Astrocyte of the spinal cord (primary cell): ENCODE measurements at regions not wholly inside any gene's neighbourhood (a gene's known extent, or its start where the extent isn't known, plus 50 kb on each side); places are given as distances from the start of the nearest gene placed in this dataset.

Source experiments
- DNase-seq: peaks from one replicate; pipeline ENCODE4 v3.0.0; 2011; ENCODE audit warnings: low read depth, low spot score
- H3K4me3 ChIP-seq: 2 replicates; pipeline ENCODE4 v1.5.1; 2011; ENCODE audit warnings: low read depth, mild to moderate bottlenecking, low read length, moderate library complexity
- in situ Hi-C: cut with HindIII; loops from 2 replicates; pipeline ENCODE4 v1.10.0; 2017; ENCODE audit warnings: low sequenced_read_pairs
- TF ChIP-seq, protein P1 (sequence below): IDR thresholded peaks from 2 replicates; pipeline ENCODE4 v1.5.1; 2012; ENCODE audit warnings: low read depth, mild to moderate bottlenecking, low read length, inconsistent platforms

DNA sequence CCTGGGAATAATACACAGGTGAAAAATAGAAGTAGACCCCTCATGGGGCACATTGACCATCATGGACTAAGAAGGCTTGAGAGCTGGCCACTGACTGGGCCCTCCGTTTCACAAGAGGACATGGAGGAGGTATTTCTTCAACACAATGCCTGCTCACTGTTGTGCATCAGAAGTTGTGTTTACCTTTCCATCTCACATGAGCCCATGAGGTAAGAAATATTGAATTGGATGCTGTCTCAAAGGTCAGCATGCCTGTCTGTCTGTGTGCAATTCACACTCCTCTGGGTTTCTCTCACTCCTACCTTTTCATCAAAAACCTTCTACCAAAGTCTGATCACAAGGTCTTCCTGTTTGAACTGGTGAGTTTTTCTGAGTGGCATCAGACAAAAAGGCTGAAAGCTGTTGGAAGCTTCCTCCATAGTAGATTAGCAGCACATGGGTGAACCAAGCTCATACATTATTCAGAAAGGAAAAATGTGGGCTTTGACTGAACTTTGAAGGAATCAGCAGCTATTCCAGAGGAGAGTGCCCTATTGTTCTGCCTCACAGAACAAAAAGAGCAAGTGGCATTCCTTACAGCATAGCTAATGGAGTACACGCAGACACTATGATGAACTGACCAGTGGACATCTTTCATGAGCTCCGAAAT is 143.2 kb upstream of the RND3 start:
- in situ Hi-C loops = no loop called here
- TF ChIP-seq, protein P1, sequence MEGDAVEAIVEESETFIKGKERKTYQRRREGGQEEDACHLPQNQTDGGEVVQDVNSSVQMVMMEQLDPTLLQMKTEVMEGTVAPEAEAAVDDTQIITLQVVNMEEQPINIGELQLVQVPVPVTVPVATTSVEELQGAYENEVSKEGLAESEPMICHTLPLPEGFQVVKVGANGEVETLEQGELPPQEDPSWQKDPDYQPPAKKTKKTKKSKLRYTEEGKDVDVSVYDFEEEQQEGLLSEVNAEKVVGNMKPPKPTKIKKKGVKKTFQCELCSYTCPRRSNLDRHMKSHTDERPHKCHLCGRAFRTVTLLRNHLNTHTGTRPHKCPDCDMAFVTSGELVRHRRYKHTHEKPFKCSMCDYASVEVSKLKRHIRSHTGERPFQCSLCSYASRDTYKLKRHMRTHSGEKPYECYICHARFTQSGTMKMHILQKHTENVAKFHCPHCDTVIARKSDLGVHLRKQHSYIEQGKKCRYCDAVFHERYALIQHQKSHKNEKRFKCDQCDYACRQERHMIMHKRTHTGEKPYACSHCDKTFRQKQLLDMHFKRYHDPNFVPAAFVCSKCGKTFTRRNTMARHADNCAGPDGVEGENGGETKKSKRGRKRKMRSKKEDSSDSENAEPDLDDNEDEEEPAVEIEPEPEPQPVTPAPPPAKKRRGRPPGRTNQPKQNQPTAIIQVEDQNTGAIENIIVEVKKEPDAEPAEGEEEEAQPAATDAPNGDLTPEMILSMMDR = no peak
- no peak overlapping the region for H3K4me3 ChIP-seq
- peak; percentile 61 for DNase-seq

DNA sequence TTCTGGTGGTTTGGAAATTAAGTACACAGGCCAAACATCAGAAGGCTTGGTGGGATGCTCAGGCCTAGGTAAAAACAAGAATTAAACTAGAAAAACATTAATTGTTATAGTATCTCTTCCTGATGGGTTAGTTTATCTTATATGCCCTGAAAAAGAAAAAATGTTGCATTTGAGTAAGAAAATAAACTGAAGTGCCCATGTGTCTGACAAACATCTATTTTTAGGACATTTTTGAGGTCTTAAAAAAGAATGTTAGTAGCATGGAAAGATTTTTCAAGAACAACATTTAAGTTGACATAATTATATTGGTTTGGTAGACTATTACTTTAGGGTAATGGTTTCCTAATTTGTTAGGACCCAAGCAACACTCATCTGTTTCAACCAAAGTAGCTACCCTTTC is 140.1 kb upstream of the RND3 start:
- in situ Hi-C loops = no loop called here
- no peak for DNase-seq
- H3K4me3 ChIP-seq = no peak overlapping the region
- TF ChIP-seq, protein P1 = no peak

DNA sequence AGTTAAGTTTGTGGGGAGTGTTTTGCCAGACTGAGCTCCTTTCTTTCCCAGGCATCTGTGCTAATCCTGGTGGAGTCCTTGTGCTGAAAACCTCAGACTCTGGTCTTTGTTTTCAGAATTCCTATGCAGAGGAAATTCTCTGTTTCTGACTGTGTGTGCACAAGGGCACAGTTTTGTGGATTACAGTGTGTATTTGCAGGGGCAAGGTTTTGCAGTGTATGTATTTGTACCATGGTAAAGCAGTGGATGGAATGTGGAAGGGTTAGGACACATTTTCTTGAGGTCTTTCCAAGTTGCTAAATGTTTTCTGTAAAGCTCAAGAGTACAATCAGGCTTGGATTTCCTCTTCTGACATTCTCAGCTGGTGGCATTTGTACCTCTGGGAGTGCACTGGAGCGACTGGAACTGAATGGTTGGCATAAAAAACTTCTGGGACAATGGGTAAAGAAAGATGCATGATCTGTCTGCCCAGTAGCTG is 139.5 kb upstream of the RND3 start:
- no peak overlapping the region for H3K4me3 ChIP-seq
- in situ Hi-C loops = no loop called here
- TF ChIP-seq, protein P1 = no peak
- no peak for DNase-seq

DNA sequence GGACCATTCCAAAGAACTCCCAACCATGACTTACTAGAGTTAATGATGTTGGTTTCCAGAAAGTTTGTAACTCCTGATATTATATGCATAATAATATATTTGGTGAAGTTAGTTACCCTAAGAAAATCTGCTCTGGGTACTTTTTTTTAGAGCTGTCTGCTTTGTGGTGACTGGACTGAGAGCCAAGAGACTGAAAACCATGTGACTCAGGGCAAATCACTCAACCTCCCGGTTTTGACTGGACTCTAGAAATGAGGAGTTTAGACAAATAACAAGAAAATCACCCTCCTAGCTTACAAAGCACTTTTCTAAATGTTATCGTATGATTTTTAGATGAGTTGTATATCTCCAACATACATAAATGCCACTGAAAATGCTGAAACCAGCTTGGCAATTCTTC is 138.3 kb upstream of the RND3 start:
- no peak for DNase-seq
- in situ Hi-C loops = no loop called here
- TF ChIP-seq, protein P1 = no peak
- no peak overlapping the region for H3K4me3 ChIP-seq

DNA sequence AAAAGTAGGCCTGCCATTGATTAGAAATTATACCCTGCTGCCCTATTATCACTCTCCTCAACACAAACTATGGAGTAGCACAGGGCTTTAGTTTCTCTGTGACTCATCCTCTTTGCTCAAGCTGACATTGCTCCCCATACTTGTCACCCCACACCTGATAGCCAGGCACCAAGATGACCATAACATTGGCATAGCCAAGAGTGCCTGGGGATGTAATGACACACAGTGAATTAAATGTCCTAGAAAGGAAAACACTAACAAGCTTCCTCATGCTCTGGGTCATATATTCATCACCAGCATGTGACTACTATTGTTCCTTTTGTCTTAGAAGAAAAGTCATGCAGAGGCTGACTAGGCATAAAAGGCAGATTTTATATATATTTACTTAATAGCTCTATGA is 137.8 kb upstream of the RND3 start:
- TF ChIP-seq, protein P1 = no peak
- in situ Hi-C loops = no loop called here
- H3K4me3 ChIP-seq = no peak overlapping the region
- DNase-seq = no peak

DNA sequence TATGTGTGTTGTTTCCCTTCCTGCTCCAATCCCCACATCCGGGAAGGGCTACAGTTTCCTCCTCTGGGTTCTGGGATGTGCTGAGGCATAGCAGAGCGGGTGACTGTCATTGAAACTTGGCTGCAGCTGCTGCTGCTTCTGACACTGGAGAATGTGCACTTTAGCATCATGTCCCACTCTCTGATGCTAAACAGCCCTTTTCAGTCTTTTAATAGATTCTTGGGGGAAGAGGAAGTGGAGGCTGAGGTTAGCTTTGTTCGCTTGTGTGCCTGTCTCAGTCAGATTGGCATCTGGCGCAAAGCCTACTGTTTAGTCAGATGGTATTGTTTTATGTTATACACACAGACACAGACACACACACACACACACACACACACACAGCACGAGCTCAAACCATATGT is 136.5 kb upstream of the RND3 start:
- H3K4me3 ChIP-seq = no peak overlapping the region
- TF ChIP-seq, protein P1 = no peak
- peak; percentile 48 for DNase-seq
- in situ Hi-C loops = no loop called here
